HG02571 (cell line): ENCODE measurements at regions not wholly inside any gene's neighbourhood (a gene's known extent, or its start where the extent isn't known, plus 50 kb on each side); places are given as distances from the start of the nearest gene placed in this dataset.
"Not testable (repeated sequence)": the region's sequence is repeated elsewhere in the genome, so short reads cannot be mapped to it uniquely, and the experiment has no call there.

Experiments used
- ATAC-seq: cut with Tn5 transposase; IDR thresholded peaks from one replicate; pipeline ENCODE4 v1.9.1; 2021; ENCODE audit warnings: mild to moderate bottlenecking, moderate library complexity; ENCODE audit not compliant: unreplicated experiment

DNA sequence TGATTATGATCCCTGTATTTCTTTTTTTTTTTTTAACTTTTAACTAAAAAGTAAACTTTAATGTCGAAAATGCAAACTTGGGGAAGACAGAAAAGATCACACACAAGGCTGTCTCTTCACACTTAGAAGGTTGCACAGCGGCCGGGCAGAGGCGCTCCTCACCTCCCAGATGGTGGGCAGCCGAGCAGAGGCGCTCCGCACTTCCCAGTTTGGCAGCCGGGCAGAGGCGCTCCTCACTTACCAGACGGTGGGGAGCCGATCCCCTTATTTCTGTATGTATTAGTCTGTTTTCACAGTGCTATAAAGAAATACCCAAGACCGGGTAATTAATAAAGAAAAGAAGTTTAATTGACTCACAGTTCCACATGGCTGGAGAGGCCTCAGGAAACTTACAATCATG is 805.6 kb upstream of the SPRY2 start:
- not testable (repeated sequence) for ATAC-seq

DNA sequence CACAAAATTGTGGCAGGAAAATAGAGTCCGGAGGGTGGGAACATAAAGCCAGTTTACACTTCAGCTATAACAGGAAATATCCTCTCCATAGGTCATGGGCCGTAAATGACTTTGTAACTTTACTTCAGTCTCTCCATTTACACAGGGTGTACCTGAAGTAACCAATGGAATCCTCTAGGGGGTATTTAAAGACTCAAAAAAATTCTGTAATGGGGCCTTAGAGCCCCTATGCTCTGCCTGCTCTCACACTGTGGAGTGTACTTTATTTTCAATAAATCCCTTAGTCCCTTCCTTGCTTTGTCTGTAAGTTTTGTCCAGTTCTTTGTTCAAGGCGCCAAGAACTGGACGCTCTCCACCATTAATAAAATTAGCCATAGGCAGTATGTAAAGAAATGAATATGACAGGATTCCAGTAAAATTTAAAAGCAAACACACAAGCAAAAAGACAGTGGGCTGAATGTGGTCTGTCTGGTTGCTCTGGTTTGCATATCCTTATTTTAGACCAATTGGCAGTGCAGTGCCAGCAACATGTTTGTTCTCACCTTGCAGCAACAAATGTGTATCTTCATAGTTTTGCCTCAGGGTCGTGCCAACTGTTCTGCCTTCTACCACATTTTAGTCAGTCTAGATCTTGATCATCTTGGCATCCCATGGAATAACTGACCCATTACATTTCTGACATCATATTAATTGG is 801.5 kb upstream of the SPRY2 start:
- ATAC-seq, result no peak

DNA sequence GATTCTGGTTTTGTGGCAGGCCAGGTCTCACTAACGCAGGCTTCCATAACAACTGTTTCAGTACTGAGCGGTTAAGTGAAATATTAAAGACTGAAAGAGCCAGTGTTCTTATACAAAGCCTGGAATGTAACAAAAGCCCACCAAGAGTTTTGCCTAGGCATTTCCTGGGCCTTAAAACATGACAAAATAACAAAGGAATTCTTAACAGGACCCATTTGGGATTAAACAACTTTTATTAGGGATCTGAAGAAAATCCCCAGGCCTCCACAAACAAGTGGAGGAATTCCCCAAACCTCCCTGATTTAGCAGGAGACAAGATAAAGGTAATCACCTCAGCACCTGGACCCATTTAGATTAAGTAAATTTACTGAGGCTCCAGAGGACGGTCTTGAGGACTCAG is 799.7 kb upstream of the SPRY2 start:
- no peak for ATAC-seq

- ATAC-seq, result no peak
These were observed 799.1 kb upstream of the SPRY2 start for GRCh38 chr13:81139987-81140386.

GRCh38 chr13:81138353-81138980 is 797.5 kb upstream of the SPRY2 start:
- no peak for ATAC-seq

- ATAC-seq, result no peak
These were observed 792.1 kb upstream of the SPRY2 start for GRCh38 chr13:81133066-81133465.

DNA sequence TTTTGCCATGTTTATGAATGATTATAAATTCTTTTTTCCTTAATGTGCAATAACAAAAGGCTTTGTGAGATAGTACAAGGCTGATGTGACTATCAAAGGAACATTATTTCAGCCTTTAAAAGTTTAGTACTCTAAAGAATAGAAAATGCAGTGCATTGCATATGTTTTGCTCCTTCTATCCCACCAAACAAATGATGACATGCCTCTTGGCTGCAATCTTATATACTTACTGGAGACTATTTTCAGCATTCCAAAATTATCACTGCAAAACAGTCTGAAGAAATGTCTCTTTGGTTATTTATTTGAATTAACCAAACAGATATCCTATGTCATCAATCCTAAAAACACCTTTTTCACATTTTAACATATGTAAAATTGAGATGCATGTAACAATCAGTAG is 776.5 kb upstream of the SPRY2 start:
- ATAC-seq, result no peak

DNA sequence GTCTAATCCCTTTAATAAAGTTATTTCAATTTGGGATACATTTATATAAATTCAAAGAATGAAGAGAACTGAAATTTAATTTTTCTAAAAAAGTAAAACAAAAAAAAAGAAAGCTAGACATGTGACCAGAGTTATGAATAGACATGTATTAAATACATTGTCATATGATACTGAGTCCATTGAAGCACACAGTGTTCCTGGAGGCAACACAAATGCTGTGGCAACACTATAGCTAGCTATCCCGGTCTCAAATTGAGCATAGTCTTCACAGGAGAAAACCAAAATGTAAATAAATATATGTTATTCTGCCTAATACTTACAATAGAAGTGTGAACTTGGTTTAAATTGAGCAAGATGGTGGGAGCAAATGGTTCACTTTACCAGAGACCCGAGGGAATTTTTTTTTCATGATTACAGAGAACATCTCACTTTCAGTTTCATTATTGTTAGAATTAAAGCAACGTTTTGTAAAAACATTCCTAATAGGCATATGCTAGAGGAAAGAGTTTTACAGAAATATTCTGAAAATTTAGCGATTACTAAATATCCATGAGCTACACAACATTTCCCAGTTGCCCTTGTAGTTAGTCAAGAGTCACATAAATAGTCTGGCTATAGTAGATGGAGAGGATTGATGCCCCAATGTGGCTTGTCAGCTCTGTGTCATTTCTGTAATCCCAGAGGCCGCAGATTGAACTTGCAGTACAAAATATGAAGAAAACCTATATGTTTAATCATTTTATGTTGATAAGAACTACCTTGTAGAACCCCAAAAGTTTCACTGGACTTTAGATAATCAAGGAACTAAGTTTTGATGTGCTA is 775.7 kb upstream of the SPRY2 start:
- no peak for ATAC-seq

GRCh38 chr13:81109026-81109425 is 768.1 kb upstream of the SPRY2 start:
- no peak for ATAC-seq

DNA sequence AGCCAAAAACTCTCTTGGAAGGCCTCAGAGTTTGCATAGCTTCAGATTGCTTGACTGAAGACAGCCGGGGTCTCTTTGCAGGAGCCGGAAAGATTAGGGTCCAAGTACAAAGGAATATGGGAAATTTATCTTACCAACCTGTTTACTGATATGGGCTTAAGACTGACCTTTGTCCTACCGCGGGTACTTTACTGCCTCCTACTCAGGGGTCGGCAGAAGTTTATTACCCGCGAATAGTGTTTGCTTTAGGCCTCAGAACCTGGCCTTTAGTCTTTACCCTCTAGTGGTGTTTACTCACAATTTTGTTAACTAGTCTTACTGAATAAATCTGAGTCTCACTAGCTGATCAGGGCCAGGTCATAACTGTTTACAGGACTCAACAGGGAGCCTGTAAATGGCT is 765.4 kb upstream of the SPRY2 start:
- ATAC-seq, result no peak

DNA sequence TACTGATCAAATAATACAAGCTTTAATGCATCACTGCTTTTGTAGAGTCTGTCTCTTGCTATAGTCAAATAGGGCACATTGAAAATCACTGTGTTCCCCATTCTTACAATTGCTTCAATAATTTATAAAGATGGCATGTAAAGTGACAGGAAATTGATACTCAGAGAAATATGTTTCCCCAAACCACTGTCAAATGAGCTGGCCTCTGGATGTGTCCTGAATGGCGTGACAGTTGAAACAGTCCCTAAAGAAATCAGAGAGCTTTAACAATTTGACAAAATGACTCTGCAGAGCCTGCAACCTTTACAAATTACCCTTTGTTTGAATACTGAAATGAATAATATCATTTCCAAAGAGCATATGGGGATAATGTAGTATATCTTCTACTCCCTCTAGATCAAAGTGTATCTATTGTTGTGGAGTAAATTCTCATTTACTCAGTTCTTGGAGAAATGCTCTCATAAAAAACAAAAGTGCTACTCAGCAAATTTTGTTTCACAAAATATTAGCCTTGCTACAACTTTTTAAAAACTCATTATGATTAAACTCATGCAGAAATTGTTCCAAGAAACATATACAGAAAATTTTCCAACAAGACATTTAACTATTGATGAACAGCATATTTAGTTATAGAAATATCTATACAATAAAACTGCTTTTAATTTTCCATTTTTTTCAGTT is 763.2 kb upstream of the SPRY2 start:
- no peak for ATAC-seq

DNA sequence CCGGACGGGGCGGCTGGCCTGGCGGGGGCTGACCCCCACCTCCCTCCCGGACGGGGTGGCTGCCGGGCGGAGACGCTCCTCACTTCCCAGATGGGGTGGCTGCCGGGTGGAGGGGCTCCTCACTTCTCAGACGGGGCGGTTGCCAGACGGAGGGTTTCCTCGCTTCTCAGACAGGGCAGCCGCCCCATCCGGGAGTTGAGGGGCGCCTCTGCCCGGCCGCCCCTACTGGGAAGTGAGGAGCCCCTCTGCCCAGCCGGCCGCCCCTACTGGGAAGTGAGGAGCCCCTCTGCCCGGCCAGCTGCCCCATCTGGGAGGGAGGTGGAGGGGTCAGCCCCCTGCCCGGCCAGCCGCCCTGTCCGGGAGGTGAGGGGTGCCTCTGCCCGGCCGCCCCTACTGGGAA is 761.1 kb upstream of the SPRY2 start:
- ATAC-seq, result not testable (repeated sequence)

GRCh38 chr13:81089371-81090157 is 748.6 kb upstream of the SPRY2 start:
- ATAC-seq, result no peak

DNA sequence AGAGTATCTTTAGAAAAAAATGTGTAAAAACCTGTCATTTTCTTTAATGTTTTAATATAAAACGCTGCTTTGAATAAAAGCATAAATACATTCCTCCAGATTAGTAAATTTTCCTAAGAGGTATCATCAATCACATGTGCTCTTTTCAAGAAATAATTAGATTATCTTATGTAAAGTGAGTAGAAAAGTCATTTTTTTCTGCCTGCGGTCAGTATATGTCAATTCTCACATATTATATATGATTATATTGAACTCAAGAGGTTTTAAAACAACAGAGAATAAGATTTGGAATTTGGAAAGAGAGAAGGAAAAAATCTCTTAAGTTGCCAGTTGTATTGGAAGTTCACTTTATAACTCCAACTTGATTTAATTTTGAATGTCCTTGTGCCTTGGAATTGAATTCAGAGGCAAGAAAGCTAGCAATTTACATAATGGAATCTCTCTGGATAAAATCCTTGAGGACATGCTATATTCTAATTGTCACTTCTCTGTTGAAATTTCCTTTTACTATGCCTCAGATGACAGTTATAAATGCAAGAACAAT is 740.1 kb upstream of the SPRY2 start:
- no peak for ATAC-seq

DNA sequence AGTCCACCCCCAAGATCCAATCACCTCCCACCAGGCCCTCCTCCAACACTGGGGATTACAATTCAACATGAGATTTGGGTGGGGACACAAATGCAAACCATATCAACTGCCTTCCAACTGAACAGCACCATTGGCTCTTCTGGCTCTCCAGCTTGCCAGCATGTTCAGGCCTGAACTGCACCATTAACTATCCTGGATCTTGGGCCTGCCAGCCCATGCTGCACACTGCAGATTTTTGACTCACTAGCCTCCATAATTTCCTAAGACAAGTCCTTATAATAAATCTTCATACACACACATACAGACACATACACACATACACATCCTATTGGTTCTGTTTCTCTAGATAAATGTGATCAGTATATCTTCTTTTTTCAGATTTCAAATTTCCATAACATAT is 737.1 kb upstream of the SPRY2 start:
- ATAC-seq, result no peak

DNA sequence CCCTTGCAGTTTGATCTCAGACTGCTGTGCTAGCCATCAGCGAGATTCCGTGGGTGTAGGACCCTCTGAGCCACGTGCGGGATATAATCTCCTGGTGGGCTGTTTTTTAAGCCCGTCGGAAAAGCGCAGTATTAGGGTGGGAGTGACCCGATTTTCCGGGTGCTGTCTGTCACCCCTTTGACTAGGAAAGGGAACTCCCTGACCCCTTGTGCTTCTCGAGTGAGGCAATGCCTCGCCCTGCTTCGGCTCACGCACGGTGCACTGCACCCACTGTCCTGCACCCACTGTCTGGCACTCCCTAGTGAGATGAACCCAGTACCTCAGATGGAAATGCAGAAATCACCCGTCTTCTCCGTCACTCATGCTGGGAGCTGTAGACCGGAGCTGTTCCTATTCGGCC is 728.9 kb upstream of the SPRY2 start:
- not testable (repeated sequence) for ATAC-seq

- ATAC-seq, result no peak
These were observed 718.0 kb upstream of the SPRY2 start for GRCh38 chr13:81058916-81059290.

DNA sequence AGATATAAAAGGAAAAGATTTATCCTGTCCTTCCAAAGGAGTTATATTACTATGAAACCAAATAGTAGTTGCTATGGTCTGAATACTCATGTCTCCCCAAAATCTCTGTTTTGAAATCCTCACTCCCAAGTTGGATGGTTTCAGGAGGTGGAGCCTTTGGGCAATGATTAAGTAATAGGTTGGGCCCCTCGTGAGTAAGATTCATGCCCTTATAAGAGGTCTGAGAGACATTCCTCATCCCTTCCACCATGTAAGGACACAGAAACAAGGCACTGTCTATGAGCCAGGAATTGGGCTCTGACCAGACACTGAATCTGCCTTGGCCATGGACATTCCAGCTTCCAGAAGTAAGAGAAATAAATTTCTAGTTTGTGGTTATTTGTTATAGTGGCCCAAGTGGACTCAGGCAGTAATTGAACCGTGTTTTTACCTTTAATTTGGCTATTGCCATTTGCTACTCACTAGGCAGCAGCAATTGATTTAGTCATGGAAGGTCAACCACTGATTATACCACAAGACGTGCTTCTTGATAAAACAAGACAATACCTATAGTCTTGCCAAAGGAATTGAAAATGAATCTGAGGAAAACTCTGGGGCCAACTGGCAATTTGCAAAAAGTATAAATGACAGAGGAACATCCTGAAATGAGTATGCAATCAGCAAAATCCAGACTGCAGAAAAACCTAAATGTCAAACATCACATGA is 717.4 kb upstream of the SPRY2 start:
- ATAC-seq, result no peak

DNA sequence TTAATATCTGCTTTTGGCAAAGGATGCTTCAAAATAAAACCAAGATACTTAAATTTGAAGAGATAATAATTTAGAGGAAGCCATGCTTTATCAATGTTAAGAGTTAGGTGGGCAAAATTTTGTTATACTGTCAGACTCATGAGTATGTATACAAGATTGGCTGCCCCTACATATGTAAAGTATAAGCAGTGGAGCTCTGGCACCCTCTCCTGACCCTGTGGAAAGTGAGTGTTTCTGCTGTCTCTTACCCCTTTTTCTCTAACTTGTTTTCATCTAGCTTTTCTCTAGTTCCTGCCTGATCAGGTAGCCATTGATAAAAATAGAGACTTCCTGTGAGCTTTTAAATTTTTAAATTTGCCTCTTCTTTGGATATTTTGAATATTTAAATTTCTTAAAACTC is 710.9 kb upstream of the SPRY2 start:
- ATAC-seq, result no peak

- no peak for ATAC-seq
These were observed 707.1 kb upstream of the SPRY2 start for GRCh38 chr13:81048026-81048461.
